GM21515 (cell line): ENCODE measurements at regions not wholly inside any gene's neighbourhood (a gene's known extent, or its start where the extent isn't known, plus 50 kb on each side); places are given as distances from the start of the nearest gene placed in this dataset.

ENCODE experiments used
- ATAC-seq: cut with Tn5 transposase; IDR thresholded peaks from one replicate; pipeline ENCODE4 v1.9.1; 2021; ENCODE audit not compliant: unreplicated experiment

- no peak for ATAC-seq
Measured at GRCh38 chr15:45921376-45921775, 286.5 kb downstream of the SQOR start.

DNA sequence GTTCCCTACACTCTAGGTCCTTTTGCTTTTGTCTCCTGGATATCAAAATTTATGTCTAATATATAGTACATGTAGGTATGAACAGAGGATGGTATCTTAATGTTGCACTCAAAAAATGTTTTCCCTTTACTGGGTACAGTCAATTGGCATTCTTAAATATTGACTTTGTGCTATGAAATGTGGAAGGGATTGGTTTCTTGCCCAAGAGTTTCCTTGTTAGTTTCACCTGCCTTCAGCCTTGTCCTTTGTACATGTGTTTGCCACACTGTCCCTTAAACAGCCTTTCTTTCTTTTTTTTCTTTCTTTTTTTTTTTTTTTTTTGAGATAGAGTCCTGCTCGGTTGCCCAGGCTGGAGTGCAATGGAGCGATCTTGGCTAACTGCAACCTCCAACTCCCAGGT lies 287.1 kb downstream of the SQOR start:
- ATAC-seq: no peak

DNA sequence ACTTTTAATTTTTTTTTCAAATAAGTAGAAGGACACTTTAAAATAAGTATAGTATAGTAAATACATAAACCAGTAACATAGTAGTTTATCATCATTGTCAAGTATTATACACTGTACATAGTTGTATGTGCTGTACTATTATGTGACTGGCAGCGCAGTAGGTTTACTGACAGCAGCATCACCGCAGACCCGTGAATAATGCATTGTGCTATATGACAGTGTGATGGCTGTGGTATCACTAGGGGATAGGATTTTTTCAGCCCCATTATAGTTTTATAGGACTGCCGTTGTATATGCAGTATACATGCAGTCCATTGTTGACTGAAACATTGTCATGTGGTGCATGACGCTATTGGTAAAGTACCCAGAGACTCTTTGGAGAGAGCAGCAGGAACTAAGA lies 306.5 kb downstream of the SQOR start:
- ATAC-seq: no peak

DNA sequence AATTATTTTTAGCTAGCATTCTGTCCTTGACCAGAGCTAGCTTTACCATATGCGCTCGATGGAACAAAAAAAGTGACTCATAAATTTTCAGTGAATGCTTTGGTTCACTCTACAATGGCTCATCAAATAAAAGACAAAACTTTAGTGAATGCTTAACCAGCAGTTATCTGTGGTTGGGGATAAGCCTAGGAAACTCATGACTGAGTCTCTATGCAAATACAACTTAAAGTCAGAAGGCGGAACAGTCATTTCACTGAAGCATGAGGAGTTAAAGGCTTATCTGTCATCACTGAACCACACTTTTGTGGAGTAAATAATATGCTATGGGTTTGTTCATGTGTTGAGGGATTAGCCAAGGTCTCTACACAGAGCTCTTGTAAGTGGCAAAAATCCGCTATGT lies 308.4 kb downstream of the SQOR start:
- ATAC-seq: no peak

DNA sequence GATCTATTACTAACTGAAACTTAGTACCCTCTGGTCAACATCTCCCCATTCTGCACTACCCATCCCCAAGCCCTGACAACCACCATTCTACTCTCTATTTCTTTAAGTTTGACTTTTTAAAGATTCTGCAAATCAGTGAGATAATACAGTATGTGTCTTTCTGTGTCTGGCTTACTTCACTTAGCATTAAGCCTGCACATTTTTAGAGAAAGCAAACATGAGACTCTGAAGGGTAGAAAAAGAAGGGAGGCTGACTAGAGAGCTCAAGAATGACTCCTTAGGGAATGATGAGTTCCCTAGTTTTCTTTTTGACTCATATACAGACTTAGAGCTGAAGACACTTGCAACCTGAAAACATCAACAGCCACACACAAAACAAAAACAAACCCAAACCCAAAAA lies 311.3 kb downstream of the SQOR start:
- ATAC-seq: no peak

DNA sequence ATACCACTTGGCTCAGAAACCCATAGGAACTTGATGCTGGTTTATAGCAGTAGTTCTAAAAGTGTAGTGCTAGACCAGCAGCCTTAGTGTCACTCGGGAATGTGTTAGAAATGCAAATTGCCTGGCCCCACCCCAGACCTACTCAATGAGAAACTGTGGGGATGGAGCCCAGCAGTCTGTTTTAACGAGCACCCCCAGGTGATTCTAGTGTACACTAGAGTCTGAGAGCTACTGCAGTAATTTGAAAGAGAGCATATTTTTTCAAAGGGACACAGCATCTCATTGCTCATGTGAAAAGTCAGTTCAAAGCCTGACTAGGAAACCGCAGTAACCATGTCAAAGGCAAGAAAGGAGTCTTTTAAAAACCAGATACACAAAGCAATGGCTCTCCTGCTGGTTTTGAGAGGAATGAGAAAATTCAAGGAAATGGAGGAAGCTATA lies 313.4 kb downstream of the SQOR start:
- no peak for ATAC-seq

DNA sequence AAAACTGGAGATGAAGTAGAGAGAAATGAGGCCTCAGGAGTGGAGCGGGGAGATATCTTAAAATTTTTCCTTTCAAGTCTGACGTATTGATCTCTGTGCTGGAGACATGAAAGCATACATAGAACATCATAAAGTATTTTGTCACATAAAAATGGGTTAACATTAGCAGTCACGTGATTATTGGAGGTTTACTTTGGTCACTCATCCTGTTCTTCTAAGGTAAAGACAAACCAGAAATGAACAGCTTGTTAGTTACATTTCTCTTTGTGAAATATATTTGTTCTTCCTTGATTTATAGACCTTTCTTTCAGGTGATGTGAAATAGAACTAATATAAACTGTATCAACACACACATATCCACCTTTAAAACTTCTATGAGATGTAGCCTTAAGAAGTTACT lies 324.1 kb downstream of the SQOR start:
- ATAC-seq: no peak

- ATAC-seq: no peak
Measured at GRCh38 chr15:45962733-45963132, 327.9 kb downstream of the SQOR start.

DNA sequence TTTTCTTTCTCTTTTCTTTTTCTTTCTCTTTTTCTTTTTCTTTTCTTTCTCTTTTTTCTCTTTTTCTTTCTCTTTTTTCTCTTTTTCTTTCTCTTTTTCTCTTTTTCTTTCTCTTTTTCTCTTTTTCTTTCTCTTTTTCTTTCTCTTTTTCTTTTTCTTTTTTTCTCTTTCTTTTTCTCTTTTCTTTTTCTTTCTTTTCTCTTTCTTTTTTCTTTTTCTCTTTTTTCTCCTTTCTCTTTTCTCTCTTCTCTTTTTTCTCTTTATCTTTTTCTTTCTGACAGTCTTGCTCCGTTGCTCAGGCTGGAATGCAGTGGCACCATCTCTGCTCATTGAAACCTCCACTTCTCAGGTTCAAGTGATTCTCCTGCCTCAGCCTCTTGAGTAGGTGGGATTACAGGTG lies 335.7 kb downstream of the SQOR start:
- ATAC-seq: no peak

- ATAC-seq: no peak
Measured at GRCh38 chr15:45980366-45980765, 345.5 kb downstream of the SQOR start.

GRCh38 chr15:45981625-45982024 lies 346.8 kb downstream of the SQOR start:
- ATAC-seq: no peak

DNA sequence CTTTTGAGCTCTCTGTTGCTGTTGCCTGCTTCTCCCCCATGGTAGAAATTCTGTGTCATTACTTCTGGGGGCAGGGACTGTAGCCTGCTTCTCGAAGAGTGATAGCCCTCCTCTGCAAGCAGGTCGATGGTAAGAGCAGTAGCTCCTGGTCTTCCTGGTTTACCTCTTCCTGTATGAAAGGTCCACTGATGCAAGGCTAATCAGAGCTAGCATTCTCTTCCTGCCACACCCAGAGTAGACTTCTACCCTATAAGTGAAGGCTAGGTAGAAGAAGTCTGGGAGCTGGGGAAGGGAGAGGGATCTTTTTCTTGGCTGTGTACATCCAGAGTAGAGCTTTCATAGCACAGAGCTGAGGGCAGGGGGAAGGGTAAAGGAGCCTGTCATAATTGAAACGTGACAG lies 357.0 kb downstream of the SQOR start:
- ATAC-seq: no peak

- ATAC-seq: no peak
Measured at GRCh38 chr15:45993072-45993471, 358.2 kb downstream of the SQOR start.

- no peak for ATAC-seq
Measured at GRCh38 chr15:45993508-45993907, 358.7 kb downstream of the SQOR start.

DNA sequence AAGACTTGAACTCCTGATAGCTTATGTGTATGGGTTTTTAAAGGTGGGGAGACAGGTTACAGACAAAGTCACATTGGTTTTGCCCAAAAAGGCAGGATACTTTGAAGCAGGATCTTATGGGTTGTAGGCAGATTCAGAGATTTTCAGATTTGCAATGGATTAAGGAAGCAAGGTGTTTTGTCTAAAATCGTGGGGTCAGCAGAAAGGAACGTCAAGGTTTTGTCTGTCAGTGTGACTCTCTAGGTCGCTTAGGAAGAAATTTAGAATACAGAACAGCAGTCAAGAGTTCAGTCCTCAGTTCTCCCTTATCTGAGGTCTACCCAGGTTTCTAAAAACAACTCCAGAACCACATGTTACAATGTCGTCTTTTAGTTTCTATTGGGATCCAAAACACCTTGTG lies 361.0 kb downstream of the SQOR start:
- no peak for ATAC-seq

DNA sequence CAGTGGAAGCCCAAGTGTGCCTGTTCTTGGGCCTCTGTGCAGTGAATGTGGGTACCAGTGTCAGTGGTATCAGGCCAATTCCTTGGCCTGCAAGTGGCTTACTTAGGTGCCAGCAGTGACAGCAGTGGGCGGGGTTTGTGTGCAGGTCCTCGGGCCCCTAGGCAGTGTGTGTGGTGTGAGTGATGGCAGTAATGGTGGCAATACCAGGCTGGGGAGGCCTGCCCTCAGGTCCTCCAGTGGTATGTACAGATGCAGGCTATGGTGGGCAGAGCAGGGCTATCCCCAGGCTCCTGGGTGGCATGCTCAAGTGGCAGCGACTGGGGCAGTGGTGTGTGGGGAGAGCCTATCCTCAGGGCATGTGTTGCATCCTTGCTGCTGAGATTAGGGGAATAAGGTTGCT lies 379.7 kb downstream of the SQOR start:
- no peak for ATAC-seq

GRCh38 chr15:46034755-46035154 lies 399.9 kb downstream of the SQOR start:
- no peak for ATAC-seq

DNA sequence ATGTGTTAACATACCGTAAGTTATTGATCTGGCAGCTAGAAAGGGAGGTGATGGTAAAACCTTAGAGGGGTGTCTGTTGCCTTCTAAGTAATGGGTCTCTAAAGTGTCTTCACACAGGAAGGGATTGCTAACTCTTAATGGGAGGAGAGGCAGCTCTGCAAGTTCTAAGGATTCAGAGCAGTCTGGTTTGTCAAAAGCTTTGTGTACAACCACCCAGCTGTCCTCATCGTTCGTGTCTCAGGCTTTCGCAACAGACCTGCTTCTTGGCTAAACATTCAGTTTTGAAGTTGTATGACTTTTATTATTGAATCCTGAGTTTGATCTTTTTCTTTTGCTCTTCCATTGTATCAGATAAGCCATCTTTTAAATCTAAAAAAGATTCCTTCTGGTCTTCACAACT lies 404.9 kb downstream of the SQOR start:
- no peak for ATAC-seq

- no peak for ATAC-seq
Measured at GRCh38 chr15:46041905-46042304, 407.1 kb downstream of the SQOR start.

DNA sequence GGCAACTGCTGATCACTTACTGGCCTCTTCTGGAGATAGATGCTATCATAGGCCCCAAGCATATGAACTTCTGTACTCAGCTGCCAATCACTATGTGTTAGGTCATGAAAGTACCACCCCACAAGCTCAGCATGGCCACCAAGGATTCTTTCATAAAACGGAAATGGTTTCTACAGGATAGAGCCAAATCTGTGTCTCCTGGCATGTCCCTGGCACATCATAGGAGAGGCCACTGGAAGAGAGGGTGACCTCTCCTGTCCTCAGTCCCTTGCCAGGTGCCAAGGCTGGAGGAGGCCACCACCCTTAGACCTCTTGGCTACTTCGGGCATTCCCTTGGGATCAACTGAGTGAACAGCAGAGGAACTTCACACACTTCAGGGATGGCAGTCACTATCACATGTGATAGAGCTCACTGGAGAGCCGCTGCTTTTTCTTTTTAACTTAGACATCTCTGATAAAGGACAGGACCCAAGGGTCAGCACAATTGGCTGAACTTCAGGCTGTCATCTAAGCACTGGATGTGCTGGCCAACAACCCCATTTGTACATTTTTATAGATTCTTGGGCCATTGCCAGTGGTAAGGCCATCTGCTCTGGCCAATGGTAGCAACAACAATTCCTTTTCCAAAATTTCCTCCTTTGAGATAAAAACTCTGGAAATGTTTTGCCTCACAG lies 425.2 kb downstream of the SQOR start:
- no peak for ATAC-seq

GRCh38 chr15:46061002-46061401 lies 426.2 kb downstream of the SQOR start:
- ATAC-seq: no peak

- no peak for ATAC-seq
Measured at GRCh38 chr15:46077220-46077619, 442.4 kb downstream of the SQOR start.

GRCh38 chr15:46079046-46079445 lies 444.2 kb downstream of the SQOR start:
- no peak for ATAC-seq
